Globus pallidus (tissue), 1 donor: ENCODE measurements at regions not wholly inside any gene's neighbourhood (a gene's known extent, or its start where the extent isn't known, plus 50 kb on each side); places are given as distances from the start of the nearest gene placed in this dataset.
"Not testable (repeated sequence)": the region's sequence is repeated elsewhere in the genome, so short reads cannot be mapped to it uniquely, and the experiment has no call there.

Source experiments
- DNase-seq: peaks from one replicate; pipeline ENCODE4 v3.0.0-alpha.2; 2015; ENCODE audit warnings: low spot score

- no peak for DNase-seq
Observed at GRCh38 chr2:131828164-131828561, 300.5 kb downstream of the CCDC74A start.

GRCh38 chr2:131828633-131829455 is 301.2 kb downstream of the CCDC74A start:
- not testable (repeated sequence) for DNase-seq

GRCh38 chr2:131829456-131830241 is 302.0 kb downstream of the CCDC74A start:
- DNase-seq, result not testable (repeated sequence)

GRCh38 chr2:131830242-131830945 is 302.7 kb downstream of the CCDC74A start:
- not testable (repeated sequence) for DNase-seq

- DNase-seq, result not testable (repeated sequence)
Observed at GRCh38 chr2:131830946-131831310, 303.2 kb downstream of the CCDC74A start.

GRCh38 chr2:131831450-131832208 is 303.9 kb downstream of the CCDC74A start:
- not testable (repeated sequence) for DNase-seq

GRCh38 chr2:131832209-131832780 is 304.6 kb downstream of the CCDC74A start:
- not testable (repeated sequence) for DNase-seq

- DNase-seq, result not testable (repeated sequence)
Observed at GRCh38 chr2:131832917-131833316, 305.2 kb downstream of the CCDC74A start.

GRCh38 chr2:131833367-131834202 is 305.9 kb downstream of the CCDC74A start:
- not testable (repeated sequence) for DNase-seq

GRCh38 chr2:131834203-131835020 is 306.7 kb downstream of the CCDC74A start:
- DNase-seq, result not testable (repeated sequence)

- DNase-seq, result not testable (repeated sequence)
Observed at GRCh38 chr2:131835022-131835421, 307.3 kb downstream of the CCDC74A start.

GRCh38 chr2:131835621-131836091 is 308.0 kb downstream of the CCDC74A start:
- no peak for DNase-seq

GRCh38 chr2:131836116-131836515 is 308.4 kb downstream of the CCDC74A start:
- not testable (repeated sequence) for DNase-seq

GRCh38 chr2:131844044-131844443 is 316.4 kb downstream of the CCDC74A start:
- not testable (repeated sequence) for DNase-seq

GRCh38 chr2:131856202-131856601 is 305.6 kb downstream of the ANKRD30BL start:
- DNase-seq, result not testable (repeated sequence)

GRCh38 chr2:131858197-131858596 is 303.6 kb downstream of the ANKRD30BL start:
- not testable (repeated sequence) for DNase-seq
